Hepatocyte (in vitro differentiated cells): ENCODE measurements at regions not wholly inside any gene's neighbourhood (a gene's known extent, or its start where the extent isn't known, plus 50 kb on each side); places are given as distances from the start of the nearest gene placed in this dataset.

ENCODE experiments used
- EZH2 ChIP-seq: fragments of 200-600 bp; sonication (generic); IDR thresholded peaks from 2 replicates; pipeline ENCODE4 v1.6.1; 2016; ENCODE audit warnings: antibody characterized with exemption, mild to moderate bottlenecking, borderline replicate concordance
- EZH2phosphoT487 ChIP-seq: fragments of 200-600 bp; sonication (generic); IDR thresholded peaks from one replicate; pipeline ENCODE4 v1.6.1; 2018; ENCODE audit warnings: antibody characterized with exemption, mild to moderate bottlenecking, low read depth, moderate library complexity; ENCODE audit not compliant: unreplicated experiment, severe bottlenecking
- TF ChIP-seq, protein P1 (sequence below): fragments of 200-600 bp; sonication (generic); IDR thresholded peaks from 2 replicates; pipeline ENCODE4 v1.5.1; 2016; ENCODE audit warnings: antibody characterized with exemption, mild to moderate bottlenecking; ENCODE audit not compliant: poor library complexity

DNA sequence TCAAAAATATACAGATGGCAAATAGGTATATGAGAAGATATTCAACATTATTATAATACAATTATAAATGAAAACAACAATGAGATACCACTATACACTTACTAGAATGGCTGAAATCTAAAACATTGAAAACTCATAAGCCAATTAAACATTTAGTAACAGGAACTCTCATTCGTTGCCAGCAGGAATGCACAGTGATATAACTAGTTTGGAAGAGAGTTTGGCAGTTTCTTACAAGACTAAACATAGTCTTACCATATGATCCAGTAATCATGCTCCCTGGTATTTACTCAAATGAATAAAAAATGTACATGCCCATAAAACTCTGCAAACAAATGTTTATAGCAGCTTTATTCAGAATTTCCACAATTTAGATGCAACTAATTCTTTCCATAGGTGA lies 476.2 kb upstream of the COBL start:
- TF ChIP-seq, protein P1, sequence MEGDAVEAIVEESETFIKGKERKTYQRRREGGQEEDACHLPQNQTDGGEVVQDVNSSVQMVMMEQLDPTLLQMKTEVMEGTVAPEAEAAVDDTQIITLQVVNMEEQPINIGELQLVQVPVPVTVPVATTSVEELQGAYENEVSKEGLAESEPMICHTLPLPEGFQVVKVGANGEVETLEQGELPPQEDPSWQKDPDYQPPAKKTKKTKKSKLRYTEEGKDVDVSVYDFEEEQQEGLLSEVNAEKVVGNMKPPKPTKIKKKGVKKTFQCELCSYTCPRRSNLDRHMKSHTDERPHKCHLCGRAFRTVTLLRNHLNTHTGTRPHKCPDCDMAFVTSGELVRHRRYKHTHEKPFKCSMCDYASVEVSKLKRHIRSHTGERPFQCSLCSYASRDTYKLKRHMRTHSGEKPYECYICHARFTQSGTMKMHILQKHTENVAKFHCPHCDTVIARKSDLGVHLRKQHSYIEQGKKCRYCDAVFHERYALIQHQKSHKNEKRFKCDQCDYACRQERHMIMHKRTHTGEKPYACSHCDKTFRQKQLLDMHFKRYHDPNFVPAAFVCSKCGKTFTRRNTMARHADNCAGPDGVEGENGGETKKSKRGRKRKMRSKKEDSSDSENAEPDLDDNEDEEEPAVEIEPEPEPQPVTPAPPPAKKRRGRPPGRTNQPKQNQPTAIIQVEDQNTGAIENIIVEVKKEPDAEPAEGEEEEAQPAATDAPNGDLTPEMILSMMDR, result no peak
- TF ChIP-seq EZH2, result no peak
- TF ChIP-seq EZH2phosphoT487, result no peak
